GM06990 (cell line): ENCODE measurements at regions not wholly inside any gene's neighbourhood (a gene's known extent, or its start where the extent isn't known, plus 50 kb on each side); places are given as distances from the start of the nearest gene placed in this dataset.

Experiments used
- DNase-seq: peaks from one replicate; pipeline ENCODE4 v3.0.0-alpha.2; 2011; ENCODE audit not compliant: insufficient read length; ENCODE audit errors: extremely low read depth
- H3K27me3 ChIP-seq: replicated peaks from 2 replicates; pipeline ENCODE4 v1.6.0; 2011; ENCODE audit warnings: low read length; ENCODE audit not compliant: control insufficient read depth, insufficient read depth
- H3K36me3 ChIP-seq: 2 replicates; pipeline ENCODE4 v1.5.1; 2011; ENCODE audit warnings: low read length; ENCODE audit not compliant: control insufficient read depth, insufficient read depth
- H3K4me3 ChIP-seq: replicated peaks from 2 replicates; pipeline ENCODE4 v1.5.1; 2011; ENCODE audit warnings: low read depth, mild to moderate bottlenecking, control low read depth, low read length
- CTCF ChIP-seq: IDR thresholded peaks from 2 replicates; pipeline ENCODE4 v1.5.1; 2011; ENCODE audit warnings: low read length, control low read depth, mild to moderate bottlenecking, inconsistent platforms; ENCODE audit not compliant: insufficient read depth, poor library complexity, severe bottlenecking

- H3K36me3 ChIP-seq, result no peaks in the 10 kb centered on the region
- H3K4me3 ChIP-seq, result no peak overlapping the region
- no peak for DNase-seq
- TF ChIP-seq CTCF, result no peak
- H3K27me3 ChIP-seq, result no peaks in the 10 kb centered on the region
Observed at GRCh38 chr13:31627097-31627845, 112.1 kb upstream of the RXFP2 start.

GRCh38 chr13:31629085-31629780, 110.1 kb upstream of the RXFP2 start:
- TF ChIP-seq CTCF, result no peak
- H3K4me3 ChIP-seq, result no peak overlapping the region
- no peak for DNase-seq

GRCh38 chr13:31631071-31631470, 108.3 kb upstream of the RXFP2 start:
- no peak for TF ChIP-seq CTCF
- H3K36me3 ChIP-seq, result no peaks in the 10 kb centered on the region

More at GRCh38 chr13:31629085-31629780, 110.1 kb upstream of the RXFP2 start:
- H3K27me3 ChIP-seq, result no peaks in the 10 kb centered on the region
- H3K36me3 ChIP-seq, result no peaks in the 10 kb centered on the region

GRCh38 chr13:31631746-31632145, 107.6 kb upstream of the RXFP2 start:
- H3K36me3 ChIP-seq, result no peaks in the 10 kb centered on the region
- no peak for TF ChIP-seq CTCF
- no peak overlapping the region for H3K4me3 ChIP-seq
- DNase-seq, result no peak
- no peaks in the 10 kb centered on the region for H3K27me3 ChIP-seq

More at GRCh38 chr13:31631071-31631470, 108.3 kb upstream of the RXFP2 start:
- no peaks in the 10 kb centered on the region for H3K27me3 ChIP-seq
- no peak overlapping the region for H3K4me3 ChIP-seq
- no peak for DNase-seq

- H3K4me3 ChIP-seq, result no peak overlapping the region
- no peak for DNase-seq
- H3K27me3 ChIP-seq, result no peaks in the 10 kb centered on the region
- H3K36me3 ChIP-seq, result no peaks in the 10 kb centered on the region
- TF ChIP-seq CTCF, result no peak
Observed at GRCh38 chr13:31638577-31638976, 100.7 kb upstream of the RXFP2 start.
